Astrocyte (in vitro differentiated cells and primary cell): ENCODE measurements at regions not wholly inside any gene's neighbourhood (a gene's known extent, or its start where the extent isn't known, plus 50 kb on each side); places are given as distances from the start of the nearest gene placed in this dataset.

Source experiments
- EZH2 ChIP-seq: IDR thresholded peaks from 2 replicates; pipeline ENCODE4 v1.6.1; 2012; ENCODE audit warnings: mild to moderate bottlenecking, low read length, inconsistent platforms; ENCODE audit not compliant: insufficient read depth
- TF ChIP-seq, protein P1 (sequence below): IDR thresholded peaks from 2 replicates; pipeline ENCODE4 v1.5.1; 2011; ENCODE audit warnings: low read depth, mild to moderate bottlenecking, inconsistent platforms, low read length, moderate library complexity; ENCODE audit not compliant: insufficient read depth

DNA sequence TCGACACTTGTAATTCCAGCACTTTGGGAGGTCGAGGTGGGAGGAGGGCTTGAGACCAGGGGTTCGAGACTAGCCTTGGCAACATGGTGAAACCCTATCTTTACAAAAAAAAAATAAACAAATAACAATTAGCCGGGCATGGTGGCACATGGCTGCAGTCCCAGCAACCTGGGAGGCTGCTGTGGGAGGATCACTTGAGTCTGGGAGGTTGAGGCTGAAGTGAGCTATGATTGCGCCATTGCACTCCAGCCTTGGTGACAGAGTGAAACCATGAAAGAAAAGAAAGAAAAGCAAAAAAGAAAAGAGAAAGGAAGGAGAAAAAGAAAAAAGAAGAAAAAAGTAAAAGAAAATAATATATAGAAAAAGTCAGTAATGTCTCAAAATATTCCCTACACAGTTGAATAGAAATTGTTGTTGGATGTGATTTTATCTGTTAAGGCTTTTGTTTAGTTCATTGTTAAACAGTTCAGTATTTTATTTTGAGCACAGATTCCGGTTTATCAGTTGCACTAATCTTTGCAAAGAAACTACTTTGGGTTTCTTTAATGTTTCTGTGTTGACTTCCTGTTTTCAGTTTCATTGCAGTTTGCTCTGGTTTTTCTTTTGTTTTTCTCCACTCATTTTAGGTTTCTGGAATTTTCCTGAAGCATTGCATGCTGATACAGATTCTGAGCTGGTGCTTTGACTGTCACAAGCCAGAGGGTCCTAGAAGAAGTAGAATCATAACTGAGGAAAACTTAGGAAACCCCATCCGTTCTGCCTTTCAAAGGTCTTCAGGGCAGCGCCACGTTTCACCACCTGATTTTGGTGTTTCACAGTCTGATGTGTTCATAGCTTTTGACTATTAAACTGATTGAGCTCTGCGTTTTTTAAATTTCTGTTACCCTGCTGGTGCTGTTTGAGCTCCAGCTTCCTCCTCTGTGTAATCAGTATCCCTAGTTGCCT, 378.6 kb upstream of the AMELY start:
- TF ChIP-seq, protein P1, sequence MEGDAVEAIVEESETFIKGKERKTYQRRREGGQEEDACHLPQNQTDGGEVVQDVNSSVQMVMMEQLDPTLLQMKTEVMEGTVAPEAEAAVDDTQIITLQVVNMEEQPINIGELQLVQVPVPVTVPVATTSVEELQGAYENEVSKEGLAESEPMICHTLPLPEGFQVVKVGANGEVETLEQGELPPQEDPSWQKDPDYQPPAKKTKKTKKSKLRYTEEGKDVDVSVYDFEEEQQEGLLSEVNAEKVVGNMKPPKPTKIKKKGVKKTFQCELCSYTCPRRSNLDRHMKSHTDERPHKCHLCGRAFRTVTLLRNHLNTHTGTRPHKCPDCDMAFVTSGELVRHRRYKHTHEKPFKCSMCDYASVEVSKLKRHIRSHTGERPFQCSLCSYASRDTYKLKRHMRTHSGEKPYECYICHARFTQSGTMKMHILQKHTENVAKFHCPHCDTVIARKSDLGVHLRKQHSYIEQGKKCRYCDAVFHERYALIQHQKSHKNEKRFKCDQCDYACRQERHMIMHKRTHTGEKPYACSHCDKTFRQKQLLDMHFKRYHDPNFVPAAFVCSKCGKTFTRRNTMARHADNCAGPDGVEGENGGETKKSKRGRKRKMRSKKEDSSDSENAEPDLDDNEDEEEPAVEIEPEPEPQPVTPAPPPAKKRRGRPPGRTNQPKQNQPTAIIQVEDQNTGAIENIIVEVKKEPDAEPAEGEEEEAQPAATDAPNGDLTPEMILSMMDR, result no peak
- no peak for TF ChIP-seq EZH2
